ENCODE measurements at regions not wholly inside any gene's neighbourhood (a gene's known extent, or its start where the extent isn't known, plus 50 kb on each side); places are given as distances from the start of the nearest gene placed in this dataset.
A peak's percentile ranks its signal among the peaks of the same experiment; 100 is the strongest.

DNA sequence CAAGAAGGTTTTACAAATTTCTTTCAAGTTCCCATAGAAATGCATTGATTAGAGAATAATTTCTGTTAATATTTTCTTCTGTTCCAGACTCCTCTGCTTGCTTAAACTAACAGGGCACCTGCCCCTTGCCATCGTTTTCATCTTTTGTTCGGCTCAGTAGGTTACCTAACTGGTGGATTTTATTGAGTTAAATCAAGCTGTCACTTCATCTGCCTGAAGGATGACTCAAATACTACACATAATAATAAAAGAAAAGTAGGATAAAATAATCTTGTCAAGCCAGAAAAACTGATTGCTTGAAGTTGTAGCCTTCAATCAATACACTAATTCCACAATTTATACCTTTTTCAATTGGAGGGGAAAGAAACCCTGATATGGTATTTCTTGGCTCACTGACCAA lies 234.0 kb downstream of the NR4A2 start:
- intact Hi-C loops (cut with DNase I): no loop called here
- H3K4me3 ChIP-seq: no peak overlapping the region
- peaks cover 0 to 11% (median 0%) of the 10 kb centered on the region in 12 donors for H3K9me3 ChIP-seq
- no peak overlapping the region for H3K27ac ChIP-seq
- H3K4me1 ChIP-seq: no peaks in the 10 kb centered on the region
- WGBS, 4 donors: 67 to 79% (median 73%) methylated on average over 2 of the region's 2 CpGs
- no peaks in the 10 kb centered on the region for H3K36me3 ChIP-seq
- TF ChIP-seq, protein P1, sequence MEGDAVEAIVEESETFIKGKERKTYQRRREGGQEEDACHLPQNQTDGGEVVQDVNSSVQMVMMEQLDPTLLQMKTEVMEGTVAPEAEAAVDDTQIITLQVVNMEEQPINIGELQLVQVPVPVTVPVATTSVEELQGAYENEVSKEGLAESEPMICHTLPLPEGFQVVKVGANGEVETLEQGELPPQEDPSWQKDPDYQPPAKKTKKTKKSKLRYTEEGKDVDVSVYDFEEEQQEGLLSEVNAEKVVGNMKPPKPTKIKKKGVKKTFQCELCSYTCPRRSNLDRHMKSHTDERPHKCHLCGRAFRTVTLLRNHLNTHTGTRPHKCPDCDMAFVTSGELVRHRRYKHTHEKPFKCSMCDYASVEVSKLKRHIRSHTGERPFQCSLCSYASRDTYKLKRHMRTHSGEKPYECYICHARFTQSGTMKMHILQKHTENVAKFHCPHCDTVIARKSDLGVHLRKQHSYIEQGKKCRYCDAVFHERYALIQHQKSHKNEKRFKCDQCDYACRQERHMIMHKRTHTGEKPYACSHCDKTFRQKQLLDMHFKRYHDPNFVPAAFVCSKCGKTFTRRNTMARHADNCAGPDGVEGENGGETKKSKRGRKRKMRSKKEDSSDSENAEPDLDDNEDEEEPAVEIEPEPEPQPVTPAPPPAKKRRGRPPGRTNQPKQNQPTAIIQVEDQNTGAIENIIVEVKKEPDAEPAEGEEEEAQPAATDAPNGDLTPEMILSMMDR (IDR thresholded peaks at IDR 0.05): no peak
- TF ChIP-seq POLR2A (IDR thresholded peaks at IDR 0.05): no peak
- ATAC-seq (no peak), DNase-seq (no peak)
- no peaks in the 10 kb centered on the region for H3K27me3 ChIP-seq

DNA sequence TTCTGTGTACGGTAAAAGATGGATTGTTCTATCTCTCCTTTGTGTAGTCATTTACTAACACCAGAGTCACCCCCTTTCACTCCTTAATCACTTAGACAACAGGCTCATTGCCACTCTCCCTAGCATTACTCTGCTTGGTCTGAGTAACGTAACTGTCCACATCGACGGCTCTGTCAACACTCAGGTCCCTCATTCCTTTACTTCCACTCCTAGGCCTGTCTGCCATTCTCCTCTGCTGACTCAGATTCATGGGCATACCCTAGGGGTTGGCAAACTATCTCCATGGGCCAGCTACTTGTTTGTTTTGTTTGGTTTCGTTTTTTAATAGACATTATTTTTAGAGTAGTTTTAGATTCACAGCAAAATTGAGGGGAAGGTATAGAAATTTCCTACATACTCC lies 243.9 kb downstream of the NR4A2 start:
- Histone ChIP-seq H3K27me3 (no peaks in the 10 kb centered on the region), H3K4me3 (no peak overlapping the region), H3K27ac (no peak overlapping the region), H3K4me1 (no peaks in the 10 kb centered on the region), H3K9me3 (no peaks in the 10 kb centered on the region), H3K36me3 (no peaks in the 10 kb centered on the region)
- intact Hi-C loops (cut with DNase I): no loop called here
- ATAC-seq: no peak
- WGBS, 4 donors: 37 to 46% (median 45%) methylated on average over 5 of the region's 5 CpGs
- no peak for TF ChIP-seq POLR2A (IDR thresholded peaks at IDR 0.05)
- TF ChIP-seq, protein P1 (IDR thresholded peaks at IDR 0.05): no peak
- DNase-seq: no peak

DNA sequence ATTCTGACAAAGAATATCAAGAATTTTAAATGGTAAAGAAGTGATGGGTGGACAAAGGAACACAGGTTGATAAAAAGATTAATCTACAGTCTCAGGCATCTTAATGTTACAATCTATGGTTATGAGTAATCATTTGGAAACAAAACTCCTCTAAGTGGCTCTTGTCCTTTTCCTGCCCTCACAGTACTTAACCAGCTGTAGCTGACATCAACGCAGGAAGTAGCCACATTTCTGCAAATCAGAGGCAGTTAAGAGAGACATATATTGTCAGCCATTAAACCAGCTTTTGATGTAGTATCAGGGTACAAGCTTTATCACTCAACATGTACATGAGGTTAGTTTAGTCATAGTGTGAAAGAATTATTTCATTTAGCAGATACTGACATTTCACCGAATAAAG lies 244.6 kb downstream of the NR4A2 start:
- no peak for ATAC-seq
- intact Hi-C loops (cut with DNase I): no loop called here
- DNase-seq: no peak
- Histone ChIP-seq H3K9me3 (no peaks in the 10 kb centered on the region), H3K36me3 (no peaks in the 10 kb centered on the region), H3K27me3 (no peaks in the 10 kb centered on the region), H3K4me3 (no peak overlapping the region), H3K4me1 (no peaks in the 10 kb centered on the region), H3K27ac (no peak overlapping the region)
- 46 to 60% (median 55%) methylated on average over 2 of the region's 2 CpGs for WGBS, 4 donors
- no peak for TF ChIP-seq POLR2A (IDR thresholded peaks at IDR 0.05)
- TF ChIP-seq, protein P1 (IDR thresholded peaks at IDR 0.05): no peak

DNA sequence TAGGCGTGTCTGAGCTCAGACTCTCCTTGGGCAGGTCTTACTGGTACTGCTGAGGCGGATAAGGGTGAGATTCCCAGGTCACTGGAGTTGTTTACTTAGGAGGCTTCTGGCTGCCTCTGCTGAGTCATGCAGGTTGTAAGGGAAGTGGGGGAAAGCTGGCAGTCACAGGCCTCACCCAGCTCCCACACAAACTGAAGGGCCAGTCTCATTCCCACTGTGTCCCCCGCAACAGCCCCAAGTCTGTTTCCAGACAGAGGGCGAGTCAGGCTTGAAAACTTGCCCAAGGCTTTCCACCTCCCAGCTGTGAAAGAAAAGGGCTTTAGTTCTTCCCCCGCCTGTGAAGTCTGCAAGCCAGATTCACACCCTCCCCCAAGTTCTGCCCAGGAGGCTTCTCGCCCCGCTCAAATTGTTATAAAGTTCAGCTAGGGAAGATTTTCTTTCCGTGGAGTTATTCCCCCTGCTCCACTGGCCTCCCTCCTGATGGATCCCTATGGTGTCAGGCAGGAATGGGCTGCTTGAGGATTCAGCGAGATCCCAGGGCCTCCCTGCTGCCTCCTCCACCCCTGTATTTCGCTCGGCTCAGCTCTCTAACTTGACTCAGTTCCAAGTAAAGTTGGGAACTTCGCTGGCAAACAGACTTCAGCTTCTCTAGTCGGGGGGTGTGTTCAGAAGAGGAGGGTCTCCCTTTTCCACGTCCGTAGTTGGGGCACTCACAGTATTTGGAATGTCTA lies 248.6 kb downstream of the NR4A2 start:
- H3K36me3 ChIP-seq: no peaks in the 10 kb centered on the region
- H3K4me1 ChIP-seq: no peaks in the 10 kb centered on the region
- intact Hi-C loops (cut with DNase I): no loop called here
- TF ChIP-seq POLR2A (IDR thresholded peaks at IDR 0.05): no peak
- TF ChIP-seq, protein P1 (IDR thresholded peaks at IDR 0.05): no peak
- ATAC-seq (no peak), DNase-seq (peak in 2 of 5 donors; percentile 25 to 34)
- H3K27ac ChIP-seq: no peak overlapping the region
- no peak overlapping the region for H3K4me3 ChIP-seq
- peaks cover 0 to 14% (median 0%) of the 10 kb centered on the region in 12 donors for H3K9me3 ChIP-seq
- 64 to 80% (median 66%) methylated on average over 15 of the region's 15 CpGs for WGBS, 4 donors
- no peaks in the 10 kb centered on the region for H3K27me3 ChIP-seq

All from heart left ventricle (tissue), 16 donors.